H9 (cell line): ENCODE measurements at regions not wholly inside any gene's neighbourhood (a gene's known extent, or its start where the extent isn't known, plus 50 kb on each side); places are given as distances from the start of the nearest gene placed in this dataset.
"Not testable (repeated sequence)": the region's sequence is repeated elsewhere in the genome, so short reads cannot be mapped to it uniquely, and the experiment has no call there.

Experiments used
- DNase-seq: peaks from one replicate; pipeline ENCODE4 v3.0.0-alpha.2; 2017
- H2AFZ ChIP-seq: one replicate; pipeline ENCODE4 v1.6.1; 2013; ENCODE audit warnings: mild to moderate bottlenecking, low read length, control low read depth, moderate library complexity
- H2AK5ac ChIP-seq: 2 replicates; pipeline ENCODE4 v1.6.1; 2013; ENCODE audit warnings: low read length, control low read depth, mixed read lengths; ENCODE audit not compliant: insufficient read length
- H2BK120ac ChIP-seq: one replicate; pipeline ENCODE4 v1.6.1; 2013; ENCODE audit warnings: low read depth, mild to moderate bottlenecking, low read length, control low read depth, inconsistent platforms; ENCODE audit not compliant: poor library complexity, severe bottlenecking
- H2BK12ac ChIP-seq: 2 replicates; pipeline ENCODE4 v1.6.1; 2013; ENCODE audit warnings: low read length, control low read depth, mixed read lengths, low read depth; ENCODE audit not compliant: insufficient read length
- H2BK15ac ChIP-seq: 2 replicates; pipeline ENCODE4 v1.6.1; 2013; ENCODE audit warnings: low read depth, low read length, control low read depth
- H2BK20ac ChIP-seq: one replicate; pipeline ENCODE4 v1.6.1; 2013; ENCODE audit warnings: low read depth, mild to moderate bottlenecking, low read length, control low read depth, inconsistent platforms; ENCODE audit not compliant: poor library complexity, severe bottlenecking
- H2BK5ac ChIP-seq: 2 replicates; pipeline ENCODE4 v1.6.1; 2013; ENCODE audit warnings: low read length, control low read depth, mixed read lengths; ENCODE audit not compliant: insufficient read length
- H3K14ac ChIP-seq: 2 replicates; pipeline ENCODE4 v1.6.1; 2013; ENCODE audit warnings: low read length, control low read depth; ENCODE audit not compliant: insufficient read depth
- H3K18ac ChIP-seq: 2 replicates; pipeline ENCODE4 v1.6.1; 2013; ENCODE audit warnings: low read depth, mild to moderate bottlenecking, mixed read lengths, low read length, control low read depth; ENCODE audit not compliant: insufficient read length
- H3K23ac ChIP-seq: 2 replicates; pipeline ENCODE4 v1.6.1; 2013; ENCODE audit warnings: low read length, control low read depth, mixed read lengths, low read depth; ENCODE audit not compliant: insufficient read length
- H3K23me2 ChIP-seq: 2 replicates; pipeline ENCODE4 v1.6.1; 2013; ENCODE audit warnings: low read depth, mild to moderate bottlenecking, mixed read lengths, low read length, control low read depth; ENCODE audit not compliant: insufficient read length, poor library complexity, severe bottlenecking
- H3K27ac ChIP-seq: 2 replicates; pipeline ENCODE4 v1.5.1; 2013; ENCODE audit warnings: low read length, control low read depth, mixed read lengths, low read depth; ENCODE audit not compliant: insufficient read length
- H3K27me3 ChIP-seq: 2 replicates; pipeline ENCODE4 v1.6.1; 2013; ENCODE audit warnings: low read length, control low read depth, inconsistent platforms; ENCODE audit not compliant: insufficient read depth
- H3K4ac ChIP-seq: 2 replicates; pipeline ENCODE4 v1.6.1; 2013; ENCODE audit warnings: low read depth, mild to moderate bottlenecking, control low read depth, inconsistent platforms, low read length, moderate library complexity
- H3K4me1 ChIP-seq: 2 replicates; pipeline ENCODE4 v1.6.1; 2013; ENCODE audit warnings: low read length, control low read depth, inconsistent platforms; ENCODE audit not compliant: insufficient read depth
- H3K4me2 ChIP-seq: 2 replicates; pipeline ENCODE4 v1.6.1; 2013; ENCODE audit warnings: low read length, control low read depth, mixed read lengths; ENCODE audit not compliant: insufficient read length, insufficient read depth
- H3K56ac ChIP-seq: 2 replicates; pipeline ENCODE4 v1.6.1; 2013; ENCODE audit warnings: low read depth, mild to moderate bottlenecking, mixed read lengths, low read length, control low read depth; ENCODE audit not compliant: insufficient read length
- H3K79me1 ChIP-seq: 2 replicates; pipeline ENCODE4 v1.6.1; 2013; ENCODE audit warnings: low read depth, mild to moderate bottlenecking, moderate library complexity, low read length, control low read depth, inconsistent platforms; ENCODE audit not compliant: insufficient read depth, poor library complexity, severe bottlenecking
- H3K79me2 ChIP-seq: 2 replicates; pipeline ENCODE4 v1.6.1; 2013; ENCODE audit warnings: low read length, control low read depth, inconsistent platforms; ENCODE audit not compliant: insufficient read depth
- H3K9ac ChIP-seq: 2 replicates; pipeline ENCODE4 v1.6.1; 2013; ENCODE audit warnings: low read length, control low read depth, mixed read lengths; ENCODE audit not compliant: insufficient read length; ENCODE audit errors: extremely low read depth
- H3K9me3 ChIP-seq: one replicate; pipeline ENCODE4 v1.6.1; 2013; ENCODE audit warnings: low read depth, low read length, inconsistent platforms; ENCODE audit not compliant: control insufficient read depth
- H3T11ph ChIP-seq: one replicate; pipeline ENCODE4 v1.6.1; 2013; ENCODE audit warnings: mild to moderate bottlenecking, low read length, control low read depth, inconsistent platforms
- H4K20me1 ChIP-seq: one replicate; pipeline ENCODE4 v1.6.1; 2013; ENCODE audit not compliant: control insufficient read depth, insufficient read length, insufficient read depth
- H4K5ac ChIP-seq: 2 replicates; pipeline ENCODE4 v1.6.1; 2013; ENCODE audit warnings: low read depth, mild to moderate bottlenecking, mixed read lengths, low read length, control low read depth; ENCODE audit not compliant: insufficient read length
- H4K8ac ChIP-seq: replicated peaks from 2 replicates; pipeline ENCODE4 v1.6.1; 2013; ENCODE audit warnings: low read length, control low read depth, mixed read lengths, low read depth; ENCODE audit not compliant: insufficient read length
- H4K91ac ChIP-seq: 2 replicates; pipeline ENCODE4 v1.6.1; 2013; ENCODE audit warnings: low read depth, mild to moderate bottlenecking, moderate library complexity, mixed read lengths, low read length, control low read depth; ENCODE audit not compliant: insufficient read length
- H3K27ac Mint-ChIP-seq, 3 experiments: 2 replicates in 2 of 3; 3 replicates in 1 of 3; pipeline ENCODE4 v1.8.0; 2020 to 2021; ENCODE audit warnings: mixed read lengths in 3 of 3, mild to moderate bottlenecking in 1 of 3, moderate library complexity in 1 of 3
- H3K27me3 Mint-ChIP-seq: 2 replicates; pipeline ENCODE4 v1.8.0; 2021; ENCODE audit warnings: low read depth, mild to moderate bottlenecking, moderate library complexity, mixed read lengths
- H3K36me3 Mint-ChIP-seq, 3 experiments: 2 replicates in 2 of 3; 3 replicates in 1 of 3; pipeline ENCODE4 v1.8.0; 2020 to 2021; ENCODE audit warnings: low read depth in 3 of 3, mixed read lengths in 3 of 3; ENCODE audit not compliant: insufficient read depth in 1 of 3
- H3K4me1 Mint-ChIP-seq, 2 experiments: 2 replicates each; pipeline ENCODE4 v1.8.0; 2020; ENCODE audit warnings: mixed read lengths in 2 of 2
- H3K4me3 Mint-ChIP-seq, 2 experiments: 2 replicates in 1 of 2; 3 replicates in 1 of 2; pipeline ENCODE4 v1.8.0; 2020 to 2021; ENCODE audit warnings: mild to moderate bottlenecking in 2 of 2, mixed read lengths in 2 of 2, moderate library complexity in 1 of 2
- H3K9me3 Mint-ChIP-seq, 2 experiments: 2 replicates in 1 of 2; 3 replicates in 1 of 2; pipeline ENCODE4 v1.8.0; 2020; ENCODE audit warnings: mild to moderate bottlenecking in 2 of 2, mixed read lengths in 2 of 2, moderate library complexity in 1 of 2
- CTCF ChIP-seq: fragments of 200-600 bp; sonication (generic); conservative IDR thresholded peaks from 3 replicates; pipeline ENCODE4 v1.8.0; 2021; ENCODE audit warnings: antibody characterized with exemption, mild to moderate bottlenecking

GRCh38 chr5:164237486-164237885 is 732.1 kb downstream of the MAT2B start:
- Histone ChIP-seq H3K4me2 (no peak overlapping the region), H3K23me2 (no peaks in the 10 kb centered on the region), H2BK12ac (no peak overlapping the region), H4K8ac (no peak overlapping the region), H4K20me1 (no peaks in the 10 kb centered on the region), H2BK5ac (no peak overlapping the region), H4K91ac (no peak overlapping the region), H3K4me1 (no peaks in the 10 kb centered on the region), H2BK15ac (no peak overlapping the region), H3K27me3 (no peaks in the 10 kb centered on the region), H2AK5ac (no peak overlapping the region), H3T11ph (no peak overlapping the region), H3K27ac (no peak overlapping the region), H2BK20ac (no peak overlapping the region), H3K23ac (no peak overlapping the region), H3K9ac (no peak overlapping the region), H3K18ac (no peak overlapping the region), H3K4ac (no peak overlapping the region), H4K5ac (no peak overlapping the region), H3K79me1 (no peaks in the 10 kb centered on the region), H2AFZ (no peak overlapping the region), H3K14ac (no peak overlapping the region), H3K79me2 (no peaks in the 10 kb centered on the region), H3K9me3 (no peaks in the 10 kb centered on the region), H2BK120ac (no peak overlapping the region), H3K56ac (no peak overlapping the region)
- no peak overlapping the region for H3K4me3 Mint-ChIP-seq
- H3K27ac Mint-ChIP-seq: no peak overlapping the region
- H3K4me1 Mint-ChIP-seq: no peaks in the 10 kb centered on the region
- no peaks in the 10 kb centered on the region for H3K9me3 Mint-ChIP-seq
- TF ChIP-seq CTCF: no peak
- DNase-seq: no peak
- H3K36me3 Mint-ChIP-seq: no peaks in the 10 kb centered on the region
- no peaks in the 10 kb centered on the region; the same call in 1 of the 2 replicates for H3K27me3 Mint-ChIP-seq

DNA sequence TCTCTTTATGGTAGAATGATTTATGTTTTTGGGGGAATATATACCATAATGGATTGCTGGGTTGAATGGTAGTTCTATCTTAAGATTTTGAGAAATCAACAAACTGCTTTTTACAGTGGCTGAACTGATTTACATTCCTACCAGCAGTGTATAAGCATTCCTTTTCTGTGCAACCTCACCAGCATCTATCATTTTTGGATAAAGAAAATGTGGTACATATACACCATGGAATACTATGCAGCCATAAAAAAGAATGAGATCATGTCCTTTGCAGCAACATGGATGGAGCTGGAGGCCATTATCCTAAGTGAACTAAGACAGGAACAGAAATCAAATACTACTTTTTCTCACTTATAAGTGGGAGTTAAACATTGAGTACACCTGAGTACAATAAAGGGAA is 746.4 kb downstream of the MAT2B start:
- H2BK15ac ChIP-seq, H2BK20ac ChIP-seq, H4K5ac ChIP-seq, H3K14ac ChIP-seq, H4K20me1 ChIP-seq, H3K56ac ChIP-seq, DNase-seq, H3K27me3 Mint-ChIP-seq, H3K27ac ChIP-seq, H2AK5ac ChIP-seq, H3K4me1 ChIP-seq, H3K27me3 ChIP-seq, H3K9me3 ChIP-seq, H2BK120ac ChIP-seq, H2BK5ac ChIP-seq, H3K9ac ChIP-seq, H3K9me3 Mint-ChIP-seq, H3K79me1 ChIP-seq, H3K4me3 Mint-ChIP-seq, H4K8ac ChIP-seq, H4K91ac ChIP-seq, H2AFZ ChIP-seq, H3K4ac ChIP-seq, H3K36me3 Mint-ChIP-seq, H3K4me2 ChIP-seq, H3T11ph ChIP-seq, H3K27ac Mint-ChIP-seq, H3K23ac ChIP-seq, H3K18ac ChIP-seq, H2BK12ac ChIP-seq, H3K79me2 ChIP-seq, H3K23me2 ChIP-seq: not testable (repeated sequence)
- H3K4me1 Mint-ChIP-seq: peaks cover 14 to 24% of the 10 kb centered on the region in 2 experiments
